ENCODE measurements at regions not wholly inside any gene's neighbourhood (a gene's known extent, or its start where the extent isn't known, plus 50 kb on each side); places are given as distances from the start of the nearest gene placed in this dataset.

- no peak for TF ChIP-seq HNF4A (conservative IDR thresholded peaks at IDR 0.05)
- TF ChIP-seq REST (IDR thresholded peaks at IDR 0.05) = no peak
- TF ChIP-seq SP1 (IDR thresholded peaks at IDR 0.05) = no peak
- no peak for TF ChIP-seq CTCF (IDR thresholded peaks at IDR 0.05; ENCODE audit: low read depth, low read length, missing input control)
- Histone ChIP-seq H3K27me3 (ENCODE audit: control insufficient read depth in 4 of 4, insufficient read depth in 4 of 4, low read length in 3 of 4) (peaks cover 0 to 2% (median 0%) of the 10 kb centered on the region in 4 donors), H3K9me3 (ENCODE audit: control insufficient read depth in 4 of 4, low read length in 3 of 4) (no peaks in the 10 kb centered on the region), H3K4me1 (ENCODE audit: control insufficient read depth in 4 of 4, insufficient read depth in 4 of 4, low read length in 3 of 4) (peaks cover 0 to 5% (median 4%) of the 10 kb centered on the region in 4 donors), H3K9ac (ENCODE audit: low read depth in 1 of 2, low read length in 2 of 2) (no peak overlapping the region), H3K36me3 (ENCODE audit: control insufficient read depth in 4 of 4, insufficient read depth in 3 of 4, low read depth in 1 of 4, low read length in 3 of 4) (no peaks in the 10 kb centered on the region), H3K27ac (ENCODE audit: low read depth in 1 of 2, low read length in 2 of 2) (no peak overlapping the region), H3K4me3 (ENCODE audit: low read depth in 1 of 3, low read length in 3 of 3) (no peak overlapping the region)
- WGBS = 58% methylated on average over 6 of the region's 6 CpGs
- no peak for DNase-seq (ENCODE audit: low spot score)
Measured at GRCh38 chr2:176583607-176584006, 314.4 kb downstream of the MTX2 start.

- H3K9ac ChIP-seq (ENCODE audit: low read depth in 1 of 2, low read length in 2 of 2) = no peak overlapping the region
- no peak overlapping the region for H3K27ac ChIP-seq (ENCODE audit: low read depth in 1 of 2, low read length in 2 of 2)
- TF ChIP-seq ZBTB33 (IDR thresholded peaks at IDR 0.05) = no peak
- TF ChIP-seq YY1 (IDR thresholded peaks at IDR 0.05) = peak; percentile 15
- peak; percentile 29 to 38 for TF ChIP-seq HNF4A (conservative IDR thresholded peaks at IDR 0.05)
- TF ChIP-seq RXRA (IDR thresholded peaks at IDR 0.05) = peak; percentile 38 to 45
- H3K27me3 ChIP-seq (ENCODE audit: control insufficient read depth in 4 of 4, insufficient read depth in 4 of 4, low read length in 3 of 4) = peaks cover 0 to 2% (median 0%) of the 10 kb centered on the region in 4 donors
- WGBS = 56% methylated on average over 3 of the region's 3 CpGs
- no peaks in the 10 kb centered on the region for H3K36me3 ChIP-seq (ENCODE audit: control insufficient read depth in 4 of 4, insufficient read depth in 3 of 4, low read depth in 1 of 4, low read length in 3 of 4)
- no peaks in the 10 kb centered on the region for H3K9me3 ChIP-seq (ENCODE audit: control insufficient read depth in 4 of 4, low read length in 3 of 4)
- DNase-seq (ENCODE audit: low spot score) = no peak
- no peak overlapping the region for H3K4me3 ChIP-seq (ENCODE audit: low read depth in 1 of 3, low read length in 3 of 3)
- H3K4me1 ChIP-seq (ENCODE audit: control insufficient read depth in 4 of 4, insufficient read depth in 4 of 4, low read length in 3 of 4) = peaks cover 6 to 12% (median 8%) of the 10 kb centered on the region in 4 donors
Measured at GRCh38 chr2:176584333-176584732, 315.1 kb downstream of the MTX2 start.

- no peaks in the 10 kb centered on the region for H3K36me3 ChIP-seq (ENCODE audit: control insufficient read depth in 4 of 4, insufficient read depth in 3 of 4, low read depth in 1 of 4, low read length in 3 of 4)
- WGBS = 95% methylated on average over 1 of the region's 1 CpG
- DNase-seq (ENCODE audit: low spot score) = no peak
- H3K27me3 ChIP-seq (ENCODE audit: control insufficient read depth in 4 of 4, insufficient read depth in 4 of 4, low read length in 3 of 4) = no peaks in the 10 kb centered on the region
- H3K9me3 ChIP-seq (ENCODE audit: control insufficient read depth in 4 of 4, low read length in 3 of 4) = no peaks in the 10 kb centered on the region
- peaks cover 6 to 15% (median 11%) of the 10 kb centered on the region in 4 donors for H3K4me1 ChIP-seq (ENCODE audit: control insufficient read depth in 4 of 4, insufficient read depth in 4 of 4, low read length in 3 of 4)
- H3K4me3 ChIP-seq (ENCODE audit: low read depth in 1 of 3, low read length in 3 of 3) = no peak overlapping the region
- no peak overlapping the region for H3K9ac ChIP-seq (ENCODE audit: low read depth in 1 of 2, low read length in 2 of 2)
- H3K27ac ChIP-seq (ENCODE audit: low read depth in 1 of 2, low read length in 2 of 2) = no peak overlapping the region
- TF ChIP-seq HNF4G (IDR thresholded peaks at IDR 0.05) = no peak
- TF ChIP-seq RAD21 (IDR thresholded peaks at IDR 0.05) = no peak
- no peak for TF ChIP-seq GABPA (IDR thresholded peaks at IDR 0.05 in 1 of 2, conservative IDR thresholded peaks at IDR 0.05 in 1 of 2)
- TF ChIP-seq MAX (IDR thresholded peaks at IDR 0.05) = no peak
- TF ChIP-seq REST (IDR thresholded peaks at IDR 0.05) = no peak
- no peak for TF ChIP-seq JUND (IDR thresholded peaks at IDR 0.05)
- TF ChIP-seq RXRA (IDR thresholded peaks at IDR 0.05) = no peak
- no peak for TF ChIP-seq NR2F2 (IDR thresholded peaks at IDR 0.05)
- TF ChIP-seq CTCF (IDR thresholded peaks at IDR 0.05; ENCODE audit: low read depth, low read length, missing input control) = no peak
- no peak for TF ChIP-seq HNF4A (conservative IDR thresholded peaks at IDR 0.05)
Measured at GRCh38 chr2:176585291-176585690, 316.0 kb downstream of the MTX2 start.
